A549 (cell line): ENCODE measurements at regions not wholly inside any gene's neighbourhood (a gene's known extent, or its start where the extent isn't known, plus 50 kb on each side); places are given as distances from the start of the nearest gene placed in this dataset.

Experiments used
- ATAC-seq, 2 experiments: fragments of 200-7000 bp in 1 of 2; fragments of >200 bp in 1 of 2; cut with Nextera tagmentation in 1 of 2; cut with Tn5 transposase in 1 of 2; 3 replicates each; pipeline versions ENCODE4 v1.8.0 to v1.9.1; 2018 to 2020; ENCODE audit warnings: mild to moderate bottlenecking in 1 of 2, moderate library complexity in 1 of 2
- CTCF ChIA-PET: fragments of 300-600 bp; sonication (Branson Sonifier 250); formaldehyde crosslinking; extraction: SDS; loops from one replicate; lab custom pipeline; 2021; ENCODE audit warnings: antibody characterized with exemption, inconsistent platforms; lab: Yijun Ruan, JAX
- POLR2A ChIA-PET: fragments of 350-600 bp; formaldehyde crosslinking; extraction: SDS; loops from one replicate; lab custom pipeline; 2021; ENCODE audit warnings: antibody characterized with exemption, inconsistent platforms; lab: Yijun Ruan, JAX
- DNase-seq, 2 experiments: peaks; one replicate each; pipeline versions ENCODE4 v3.0.0 to v3.0.0-alpha.2; 2011 to 2016; ENCODE audit warnings: low read depth in 1 of 2, low spot score in 1 of 2
- FAIRE-seq: peaks from 2 replicates; lab custom pipeline; 2011; peaks lifted over from hg19 to GRCh38; lab: Jason Lieb, UNC
- H3K27ac ChIP-seq, 2 experiments: fragments of >200 bp; sonication (Bioruptor Twin); formaldehyde crosslinking; 3 replicates each; pipeline ENCODE4 v1.5.1; 2016 to 2017
- H3K4me1 ChIP-seq: fragments of >200 bp; sonication (Bioruptor Twin); formaldehyde crosslinking; 3 replicates; pipeline ENCODE4 v1.6.1; 2016
- H3K4me2 ChIP-seq: fragments of >200 bp; sonication (Bioruptor Twin); formaldehyde crosslinking; 3 replicates; pipeline ENCODE4 v1.6.1; 2016
- H3K4me3 ChIP-seq: fragments of >200 bp; sonication (Bioruptor Twin); formaldehyde crosslinking; 3 replicates; pipeline ENCODE4 v1.5.1; 2016
- H3K9me3 ChIP-seq: fragments of >200 bp; sonication (Bioruptor Twin); formaldehyde crosslinking; 3 replicates; pipeline ENCODE4 v1.6.1; 2016
- CBX2 ChIP-seq: fragments of 200-600 bp; sonication (generic); IDR thresholded peaks from 2 replicates; pipeline ENCODE4 v1.6.1; 2016; ENCODE audit warnings: low read depth, mild to moderate bottlenecking, borderline replicate concordance
- CBX8 ChIP-seq: fragments of 200-600 bp; sonication (generic); IDR thresholded peaks from 2 replicates; pipeline ENCODE4 v1.6.1; 2016
- CEBPB ChIP-seq, 2 experiments: fragments of >200 bp in 1 of 2; sonication (Bioruptor Twin) in 1 of 2; formaldehyde crosslinking in 1 of 2; IDR thresholded peaks; 2 replicates each; pipeline ENCODE4 v1.6.1; 2012 to 2016
- E2F6 ChIP-seq: IDR thresholded peaks from 2 replicates; pipeline ENCODE4 v1.6.1; 2012; ENCODE audit warnings: low read depth, borderline replicate concordance
- ELK1 ChIP-seq: fragments of 150-350 bp; IDR thresholded peaks from 2 replicates; pipeline ENCODE4 v1.6.1; 2014; ENCODE audit warnings: low read depth, mild to moderate bottlenecking, low read length
- ESRRA ChIP-seq: fragments of 150-350 bp; IDR thresholded peaks from 2 replicates; pipeline ENCODE4 v1.6.1; 2014; ENCODE audit warnings: mild to moderate bottlenecking, low read length, borderline replicate concordance
- FOXS1 ChIP-seq: fragments of 250-450 bp; sonication (Bioruptor Pico); IDR thresholded peaks from 2 replicates; pipeline ENCODE4 v1.5.0; 2020; ENCODE audit warnings: mild to moderate bottlenecking, moderate library complexity
- HDAC2 ChIP-seq: fragments of 200-600 bp; sonication (generic); IDR thresholded peaks from 2 replicates; pipeline ENCODE4 v1.6.1; 2016
- HES2 ChIP-seq: fragments of >200 bp; sonication (Bioruptor Twin); formaldehyde crosslinking; IDR thresholded peaks from 2 replicates; pipeline ENCODE4 v1.6.1; 2016
- HOXB13 ChIP-seq: fragments of 250-450 bp; sonication (Bioruptor Pico); IDR thresholded peaks from 2 replicates; pipeline ENCODE4 v1.5.0; 2020; ENCODE audit warnings: low read depth, mild to moderate bottlenecking, moderate library complexity
- HOXB5 ChIP-seq: fragments of 250-450 bp; sonication (Bioruptor Pico); IDR thresholded peaks from 2 replicates; pipeline ENCODE4 v1.5.0; 2020; ENCODE audit warnings: mild to moderate bottlenecking, moderate library complexity
- JUNB ChIP-seq: fragments of >200 bp; sonication (Bioruptor Twin); formaldehyde crosslinking; IDR thresholded peaks from 2 replicates; pipeline ENCODE4 v1.6.1; 2016
- KDM5A ChIP-seq: fragments of 200-600 bp; sonication (generic); IDR thresholded peaks from 2 replicates; pipeline ENCODE4 v1.6.1; 2016; ENCODE audit warnings: antibody characterized with exemption, mild to moderate bottlenecking
- MAX ChIP-seq: IDR thresholded peaks from 2 replicates; pipeline ENCODE4 v1.6.1; 2012
- NR3C1 ChIP-seq: fragments of >200 bp; sonication (Bioruptor Twin); formaldehyde crosslinking; IDR thresholded peaks from 3 replicates; pipeline ENCODE4 v1.6.1; 2017
- RARB ChIP-seq: fragments of 250-450 bp; sonication (Bioruptor Pico); IDR thresholded peaks from 2 replicates; pipeline ENCODE4 v1.8.0; 2021; ENCODE audit warnings: mild to moderate bottlenecking, moderate library complexity
- REST ChIP-seq: fragments of 200-600 bp; sonication (generic); IDR thresholded peaks from 2 replicates; pipeline ENCODE4 v1.6.1; 2016; ENCODE audit warnings: antibody characterized with exemption, mild to moderate bottlenecking, moderate library complexity
- RFX5 ChIP-seq: fragments of 450-650 bp; IDR thresholded peaks from 2 replicates; pipeline ENCODE4 v1.7.1; 2014; ENCODE audit warnings: antibody characterized with exemption, mild to moderate bottlenecking, moderate library complexity
- RNF2 ChIP-seq: fragments of 200-600 bp; sonication (generic); IDR thresholded peaks from 2 replicates; pipeline ENCODE4 v1.6.1; 2016; ENCODE audit warnings: low read depth, mild to moderate bottlenecking, antibody characterized with exemption, moderate library complexity, borderline replicate concordance
- SREBF2 ChIP-seq: fragments of 450-650 bp; IDR thresholded peaks from 2 replicates; pipeline ENCODE4 v1.6.1; 2014; ENCODE audit warnings: mild to moderate bottlenecking, moderate library complexity
- WGBS: methylation state at CpG from one replicate; pipeline ENCODE4 v1.1.6; 2017; ENCODE audit errors: missing lambda C conversion rate; 5-methylcytosine and 5-hydroxymethylcytosine counted together
- TF ChIP-seq, protein P1 (sequence below): fragments of 250-450 bp; sonication (Bioruptor Pico); IDR thresholded peaks from 2 replicates; pipeline ENCODE4 v1.5.0; 2021; ENCODE audit warnings: mild to moderate bottlenecking, moderate library complexity, borderline replicate concordance
- TF ChIP-seq, protein P2 (sequence below): fragments of >200 bp; sonication (Bioruptor Twin); formaldehyde crosslinking; IDR thresholded peaks from 3 replicates; pipeline ENCODE4 v1.5.1; 2016
- TF ChIP-seq, protein P3 (sequence below): fragments of 250-450 bp; sonication (Bioruptor Pico); IDR thresholded peaks from 2 replicates; pipeline ENCODE4 v1.5.0; 2020; ENCODE audit warnings: low read depth, mild to moderate bottlenecking, moderate library complexity

GRCh38 chr5:97762483-97762882 is 579.4 kb upstream of the RIOK2 start:
- FAIRE-seq, result no peak
- Histone ChIP-seq H3K4me2 (no peak overlapping the region), H3K4me3 (no peak overlapping the region), H3K27ac (no peak overlapping the region), H3K9me3 (no peaks in the 10 kb centered on the region; the same call in 2 of the 3 replicates), H3K4me1 (no peaks in the 10 kb centered on the region)
- no peak for DNase-seq
- TF ChIP-seq RFX5 (no peak), ESRRA (no peak), CBX2 (no peak), CEBPB (IDR thresholded peaks at IDR 0.05) (no peak), NR3C1 (no peak), E2F6 (no peak), RNF2 (no peak), HOXB5 (no peak), HES2 (no peak), CBX8 (no peak), JUNB (no peak)
- TF ChIP-seq, protein P1, sequence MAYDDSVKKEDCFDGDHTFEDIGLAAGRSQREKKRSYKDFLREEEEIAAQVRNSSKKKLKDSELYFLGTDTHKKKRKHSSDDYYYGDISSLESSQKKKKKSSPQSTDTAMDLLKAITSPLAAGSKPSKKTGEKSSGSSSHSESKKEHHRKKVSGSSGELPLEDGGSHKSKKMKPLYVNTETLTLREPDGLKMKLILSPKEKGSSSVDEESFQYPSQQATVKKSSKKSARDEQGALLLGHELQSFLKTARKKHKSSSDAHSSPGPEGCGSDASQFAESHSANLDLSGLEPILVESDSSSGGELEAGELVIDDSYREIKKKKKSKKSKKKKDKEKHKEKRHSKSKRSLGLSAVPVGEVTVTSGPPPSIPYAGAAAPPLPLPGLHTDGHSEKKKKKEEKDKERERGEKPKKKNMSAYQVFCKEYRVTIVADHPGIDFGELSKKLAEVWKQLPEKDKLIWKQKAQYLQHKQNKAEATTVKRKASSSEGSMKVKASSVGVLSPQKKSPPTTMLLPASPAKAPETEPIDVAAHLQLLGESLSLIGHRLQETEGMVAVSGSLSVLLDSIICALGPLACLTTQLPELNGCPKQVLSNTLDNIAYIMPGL, result no peak
- TF ChIP-seq, protein P2, sequence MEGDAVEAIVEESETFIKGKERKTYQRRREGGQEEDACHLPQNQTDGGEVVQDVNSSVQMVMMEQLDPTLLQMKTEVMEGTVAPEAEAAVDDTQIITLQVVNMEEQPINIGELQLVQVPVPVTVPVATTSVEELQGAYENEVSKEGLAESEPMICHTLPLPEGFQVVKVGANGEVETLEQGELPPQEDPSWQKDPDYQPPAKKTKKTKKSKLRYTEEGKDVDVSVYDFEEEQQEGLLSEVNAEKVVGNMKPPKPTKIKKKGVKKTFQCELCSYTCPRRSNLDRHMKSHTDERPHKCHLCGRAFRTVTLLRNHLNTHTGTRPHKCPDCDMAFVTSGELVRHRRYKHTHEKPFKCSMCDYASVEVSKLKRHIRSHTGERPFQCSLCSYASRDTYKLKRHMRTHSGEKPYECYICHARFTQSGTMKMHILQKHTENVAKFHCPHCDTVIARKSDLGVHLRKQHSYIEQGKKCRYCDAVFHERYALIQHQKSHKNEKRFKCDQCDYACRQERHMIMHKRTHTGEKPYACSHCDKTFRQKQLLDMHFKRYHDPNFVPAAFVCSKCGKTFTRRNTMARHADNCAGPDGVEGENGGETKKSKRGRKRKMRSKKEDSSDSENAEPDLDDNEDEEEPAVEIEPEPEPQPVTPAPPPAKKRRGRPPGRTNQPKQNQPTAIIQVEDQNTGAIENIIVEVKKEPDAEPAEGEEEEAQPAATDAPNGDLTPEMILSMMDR, result no peak
- POLR2A ChIA-PET, result no interaction called here
- no peak for ATAC-seq
- CTCF ChIA-PET, result no interaction called here

DNA sequence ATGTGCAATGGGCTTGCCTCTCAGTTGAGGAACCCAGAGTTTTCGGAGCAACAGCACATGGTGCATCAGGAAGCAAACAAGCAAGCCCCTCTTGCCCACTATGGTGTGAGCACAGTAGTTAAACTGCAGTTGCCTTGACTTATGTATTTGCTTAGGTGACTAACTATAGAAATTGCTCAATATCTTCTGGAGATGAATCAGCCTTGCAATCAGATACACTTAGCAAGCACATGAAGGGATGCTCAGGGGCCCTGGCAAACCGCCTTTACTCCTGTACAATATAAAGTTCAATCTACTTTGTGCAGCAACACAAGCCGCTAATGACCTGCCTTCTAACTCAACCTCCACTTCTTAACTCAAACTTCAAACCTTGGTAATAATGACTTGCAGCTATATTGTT is 581.7 kb upstream of the RIOK2 start:
- FAIRE-seq (no peak), DNase-seq (peak in 1 of 2 experiments; percentile 2), ATAC-seq (no peak; a peak in 1 of 6 replicates)
- no peaks in the 10 kb centered on the region for H3K4me1 ChIP-seq
- POLR2A ChIA-PET, result no interaction called here
- no peaks in the 10 kb centered on the region; the same call in 2 of the 3 replicates for H3K9me3 ChIP-seq
- CTCF ChIA-PET, result no interaction called here
- H3K4me3 ChIP-seq, result no peak overlapping the region
- WGBS, result 5% methylated on average over 3 of the region's 3 CpGs
- H3K27ac ChIP-seq, result no peak overlapping the region
- H3K4me2 ChIP-seq, result no peak overlapping the region
- TF ChIP-seq REST, result no peak
- no peak for TF ChIP-seq RARB (CRISPR knock-in tag)
- TF ChIP-seq, protein P2, result no peak
- TF ChIP-seq HOXB13 (CRISPR knock-in tag), result no peak
- TF ChIP-seq, protein P3, sequence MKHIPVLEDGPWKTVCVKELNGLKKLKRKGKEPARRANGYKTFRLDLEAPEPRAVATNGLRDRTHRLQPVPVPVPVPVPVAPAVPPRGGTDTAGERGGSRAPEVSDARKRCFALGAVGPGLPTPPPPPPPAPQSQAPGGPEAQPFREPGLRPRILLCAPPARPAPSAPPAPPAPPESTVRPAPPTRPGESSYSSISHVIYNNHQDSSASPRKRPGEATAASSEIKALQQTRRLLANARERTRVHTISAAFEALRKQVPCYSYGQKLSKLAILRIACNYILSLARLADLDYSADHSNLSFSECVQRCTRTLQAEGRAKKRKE (CRISPR knock-in tag), result no peak
- TF ChIP-seq ELK1, result no peak
- TF ChIP-seq FOXS1, result no peak
- TF ChIP-seq HOXB5, result no peak
- no peak for TF ChIP-seq HDAC2
- TF ChIP-seq MAX, result no peak
- TF ChIP-seq KDM5A, result no peak
- no peak for TF ChIP-seq SREBF2
- no peak for TF ChIP-seq HES2
- TF ChIP-seq RFX5, result no peak
- TF ChIP-seq E2F6, result no peak
